ENCODE measurements at regions not wholly inside any gene's neighbourhood (a gene's known extent, or its start where the extent isn't known, plus 50 kb on each side); places are given as distances from the start of the nearest gene placed in this dataset.

GRCh38 chr20:56930876-56931275 lies 301.8 kb downstream of the TFAP2C start:
- no peak for DNase-seq

GRCh38 chr20:56932575-56933330 lies 303.6 kb downstream of the TFAP2C start:
- DNase-seq, result no peak

- DNase-seq, result no peak
Measured at GRCh38 chr20:56933331-56933698, 304.2 kb downstream of the TFAP2C start.

GRCh38 chr20:56934888-56935287 lies 305.8 kb downstream of the TFAP2C start:
- DNase-seq, result no peak

- DNase-seq, result no peak
Measured at GRCh38 chr20:56940466-56940865, 311.4 kb downstream of the TFAP2C start.

GRCh38 chr20:56941101-56941686 lies 312.1 kb downstream of the TFAP2C start:
- DNase-seq, result no peak

- no peak for DNase-seq
Measured at GRCh38 chr20:56943946-56944945, 315.1 kb downstream of the TFAP2C start.

GRCh38 chr20:56945057-56945456 lies 316.0 kb downstream of the TFAP2C start:
- DNase-seq, result no peak

GRCh38 chr20:56945901-56946300 lies 316.8 kb downstream of the TFAP2C start:
- DNase-seq, result no peak

GRCh38 chr20:56949318-56949717 lies 317.1 kb downstream of the BMP7 start:
- no peak for DNase-seq

GRCh38 chr20:56952258-56953047 lies 314.0 kb downstream of the BMP7 start:
- DNase-seq, result no peak

- no peak for DNase-seq
Measured at GRCh38 chr20:56953048-56953586, 313.3 kb downstream of the BMP7 start.

GRCh38 chr20:56954797-56955196 lies 311.6 kb downstream of the BMP7 start:
- peak; percentile 57 for DNase-seq

GRCh38 chr20:56955680-56956079 lies 310.8 kb downstream of the BMP7 start:
- DNase-seq, result peak; percentile 36

- DNase-seq, result no peak
Measured at GRCh38 chr20:56956534-56956933, 309.9 kb downstream of the BMP7 start.

- DNase-seq, result peak; percentile 95
Measured at GRCh38 chr20:56957737-56958553, 308.5 kb downstream of the BMP7 start.

- no peak for DNase-seq
Measured at GRCh38 chr20:56964901-56965300, 301.5 kb downstream of the BMP7 start.

- DNase-seq, result no peak
Measured at GRCh38 chr20:56967916-56968315, 298.5 kb downstream of the BMP7 start.

GRCh38 chr20:56968376-56969048 lies 297.9 kb downstream of the BMP7 start:
- no peak for DNase-seq

- DNase-seq, result peak; percentile 88
Measured at GRCh38 chr20:56974499-56975250, 291.8 kb downstream of the BMP7 start.
